SK-N-SH treated with all-trans-retinoic acid at 6 μM for 48 hours (cell line): ENCODE measurements at regions not wholly inside any gene's neighbourhood (a gene's known extent, or its start where the extent isn't known, plus 50 kb on each side); places are given as distances from the start of the nearest gene placed in this dataset.

Experiments used
- ARNTL ChIP-seq: fragments of 450-650 bp; formaldehyde crosslinking; IDR thresholded peaks from 2 replicates; pipeline ENCODE4 v1.5.0; 2020; ENCODE audit warnings: low read depth, mild to moderate bottlenecking, moderate library complexity, borderline replicate concordance
- CREB5 ChIP-seq: fragments of 250-450 bp; sonication (Bioruptor Pico); IDR thresholded peaks from 2 replicates; pipeline ENCODE4 v1.5.1; 2020; ENCODE audit warnings: low read depth, mild to moderate bottlenecking, moderate library complexity
- CSDC2 ChIP-seq: fragments of 250-450 bp; sonication (Bioruptor Pico); IDR thresholded peaks from 2 replicates; pipeline ENCODE4 v1.5.0; 2020; ENCODE audit warnings: mild to moderate bottlenecking, moderate library complexity
- GLIS3 ChIP-seq: fragments of 250-450 bp; sonication (Bioruptor Pico); IDR thresholded peaks from 2 replicates; pipeline ENCODE4 v1.5.0; 2020; ENCODE audit warnings: mild to moderate bottlenecking, moderate library complexity
- ISL1 ChIP-seq: fragments of 250-450 bp; sonication (Bioruptor Pico); IDR thresholded peaks from 2 replicates; pipeline ENCODE4 v2.1.2; 2022; ENCODE audit warnings: mild to moderate bottlenecking, moderate library complexity
- OSR1 ChIP-seq: fragments of 250-450 bp; sonication (Bioruptor Pico); IDR thresholded peaks from 2 replicates; pipeline ENCODE4 v1.8.0; 2022; ENCODE audit warnings: moderate library complexity, mild to moderate bottlenecking, inconsistent platforms
- PATZ1 ChIP-seq: fragments of 250-450 bp; sonication (Bioruptor Pico); IDR thresholded peaks from 2 replicates; pipeline ENCODE4 v1.8.0; 2020; ENCODE audit warnings: mild to moderate bottlenecking, moderate library complexity, borderline replicate concordance
- TSHZ2 ChIP-seq: fragments of 250-450 bp; sonication (Bioruptor Pico); IDR thresholded peaks from 2 replicates; pipeline ENCODE4 v1.5.0; 2020; ENCODE audit warnings: mild to moderate bottlenecking, moderate library complexity
- ZFP3 ChIP-seq: fragments of 250-450 bp; sonication (Bioruptor Pico); IDR thresholded peaks from 2 replicates; pipeline ENCODE4 v1.5.0; 2020; ENCODE audit warnings: mild to moderate bottlenecking, moderate library complexity
- ZFP30 ChIP-seq: fragments of 450-650 bp; formaldehyde crosslinking; IDR thresholded peaks from 2 replicates; pipeline ENCODE4 v1.5.0; 2022; ENCODE audit warnings: mild to moderate bottlenecking, moderate library complexity
- ZNF70 ChIP-seq: fragments of 450-650 bp; formaldehyde crosslinking; IDR thresholded peaks from 2 replicates; pipeline ENCODE4 v1.5.0; 2020; ENCODE audit warnings: mild to moderate bottlenecking, moderate library complexity
- ZNF8 ChIP-seq: fragments of 450-650 bp; formaldehyde crosslinking; IDR thresholded peaks from 2 replicates; pipeline ENCODE4 v1.5.0; 2020; ENCODE audit warnings: mild to moderate bottlenecking, moderate library complexity

- no peak for TF ChIP-seq CREB5 (CRISPR knock-in tag)
- no peak for TF ChIP-seq ZFP3 (CRISPR knock-in tag)
- TF ChIP-seq ARNTL = no peak
- no peak for TF ChIP-seq ISL1 (CRISPR knock-in tag)
- no peak for TF ChIP-seq OSR1 (CRISPR knock-in tag)
- TF ChIP-seq GLIS3 (CRISPR knock-in tag) = no peak
- TF ChIP-seq ZFP30 (CRISPR knock-in tag) = no peak
- no peak for TF ChIP-seq CSDC2 (CRISPR knock-in tag)
- no peak for TF ChIP-seq ZNF8 (CRISPR knock-in tag)
- TF ChIP-seq TSHZ2 = no peak
- TF ChIP-seq PATZ1 (CRISPR knock-in tag) = no peak
- no peak for TF ChIP-seq ZNF70 (CRISPR knock-in tag)
Observed at GRCh38 chr5:3963652-3964051, 368.0 kb downstream of the IRX1 start.
